ENCODE measurements at regions not wholly inside any gene's neighbourhood (a gene's known extent, or its start where the extent isn't known, plus 50 kb on each side); places are given as distances from the start of the nearest gene placed in this dataset.

DNA sequence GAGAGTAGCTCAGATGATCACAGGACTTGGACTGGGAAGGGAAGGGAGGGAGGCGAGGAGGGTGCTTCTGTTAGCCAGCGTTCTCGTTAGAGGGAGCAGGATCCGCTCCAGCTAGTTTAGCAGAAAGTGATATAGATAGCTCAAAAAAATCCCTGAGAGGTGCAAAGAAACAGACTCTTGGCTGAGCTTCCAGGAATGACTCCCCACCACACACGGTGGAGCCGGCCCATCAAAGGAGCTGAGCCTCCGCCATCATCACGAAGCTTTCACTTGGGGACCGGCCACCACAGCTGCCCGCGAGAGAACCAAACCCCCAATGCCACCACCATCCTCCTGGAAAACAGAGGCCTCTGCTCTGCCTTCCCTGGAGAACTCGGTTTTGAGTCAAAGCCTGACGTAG is 124.6 kb upstream of the BCL2L14 start:
- DNase-seq (ENCODE audit: low read depth in 2 of 2), result no peak

DNA sequence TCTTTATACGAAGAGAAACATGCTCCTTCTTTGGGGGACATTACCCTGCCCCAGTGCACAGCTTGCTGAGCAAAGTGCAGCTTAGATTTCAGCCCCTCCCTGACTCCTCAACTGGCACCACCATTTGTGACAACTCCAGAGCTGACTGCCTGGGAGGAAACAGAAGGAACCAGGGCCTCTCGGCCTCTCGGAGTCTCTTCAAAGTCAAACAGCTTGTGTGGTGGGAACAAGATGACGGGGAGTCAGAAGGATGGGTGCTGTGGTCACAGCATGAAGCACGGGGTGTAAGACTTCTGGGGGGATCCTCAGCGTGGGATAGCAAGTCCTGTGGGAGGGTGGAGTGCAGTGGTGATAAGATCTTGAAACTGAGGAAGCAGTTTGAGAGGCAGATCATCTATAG is 123.5 kb upstream of the BCL2L14 start:
- DNase-seq (ENCODE audit: low read depth in 2 of 2), result no peak

DNA sequence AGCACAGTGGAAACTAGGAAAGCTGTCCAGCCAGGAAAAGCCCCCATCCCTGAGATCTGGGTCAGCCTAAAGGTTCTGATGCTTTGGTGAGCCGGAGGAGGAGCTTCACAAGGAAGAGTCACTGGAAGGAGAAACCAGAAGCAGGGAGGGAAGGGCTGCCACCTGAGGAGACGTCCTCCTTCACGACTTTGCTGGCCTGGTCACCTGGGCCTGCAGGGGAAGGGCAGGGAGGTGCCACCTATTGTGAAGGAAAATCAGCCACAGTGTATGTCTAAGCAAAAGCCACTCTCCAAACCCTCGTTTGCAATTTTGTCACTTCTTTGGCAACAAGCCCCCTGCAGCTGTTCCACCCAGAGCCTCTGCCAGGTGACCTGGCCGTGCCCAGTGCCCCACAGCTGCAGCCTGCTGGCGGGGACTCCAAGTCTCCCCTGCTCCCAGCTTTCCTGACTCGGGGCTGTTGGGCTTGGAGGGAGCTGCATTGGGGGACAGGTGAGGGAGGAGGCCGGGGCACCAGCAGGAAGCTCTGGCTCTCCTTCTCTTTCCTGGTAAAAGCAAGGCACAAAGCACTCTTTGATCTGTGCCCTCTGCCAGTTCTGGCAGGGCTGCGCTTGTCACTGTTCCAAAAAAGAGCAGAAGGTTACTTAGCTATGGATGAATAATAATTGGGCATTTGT is 120.9 kb upstream of the BCL2L14 start:
- DNase-seq (ENCODE audit: low read depth in 2 of 2), result no peak

DNA sequence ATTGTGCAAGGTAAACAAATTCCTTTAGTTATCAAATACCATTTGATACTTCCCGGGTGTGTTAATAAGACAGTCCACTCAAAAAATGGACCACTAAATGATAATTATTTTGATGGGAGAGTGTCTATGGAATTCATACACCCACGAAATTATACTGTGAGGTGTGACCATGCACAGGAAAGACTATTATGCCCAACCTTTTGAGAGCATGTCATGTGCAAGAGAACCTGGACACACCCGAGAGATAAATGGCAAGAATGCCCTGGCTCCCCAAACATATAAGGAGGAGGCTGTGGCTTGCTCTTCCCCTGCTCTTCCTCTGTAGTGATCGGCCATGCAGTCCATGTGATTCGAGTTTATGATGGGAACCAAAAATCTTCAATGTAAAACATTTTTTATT is 119.5 kb upstream of the BCL2L14 start:
- no peak for DNase-seq (ENCODE audit: low read depth in 2 of 2)

DNA sequence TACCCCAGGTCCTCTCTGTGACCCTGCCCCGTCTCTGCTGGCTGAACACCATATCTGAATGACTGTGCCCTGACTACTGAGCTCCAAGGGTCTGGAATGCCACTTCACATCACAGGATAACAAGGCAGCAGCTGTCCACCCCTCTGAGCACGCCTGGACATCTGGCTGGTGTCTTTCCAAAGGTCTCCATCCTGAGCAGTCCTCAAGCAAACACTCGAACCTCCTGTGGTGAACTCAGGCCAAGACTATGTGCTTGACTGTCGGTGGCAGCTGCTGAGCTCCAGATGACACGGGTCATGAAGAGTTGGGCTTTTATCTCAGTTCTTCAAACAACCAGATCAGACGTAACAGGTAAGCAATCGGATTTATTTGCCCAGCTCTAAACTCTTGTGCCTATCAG is 117.2 kb upstream of the BCL2L14 start:
- DNase-seq (ENCODE audit: low read depth in 2 of 2), result no peak

DNA sequence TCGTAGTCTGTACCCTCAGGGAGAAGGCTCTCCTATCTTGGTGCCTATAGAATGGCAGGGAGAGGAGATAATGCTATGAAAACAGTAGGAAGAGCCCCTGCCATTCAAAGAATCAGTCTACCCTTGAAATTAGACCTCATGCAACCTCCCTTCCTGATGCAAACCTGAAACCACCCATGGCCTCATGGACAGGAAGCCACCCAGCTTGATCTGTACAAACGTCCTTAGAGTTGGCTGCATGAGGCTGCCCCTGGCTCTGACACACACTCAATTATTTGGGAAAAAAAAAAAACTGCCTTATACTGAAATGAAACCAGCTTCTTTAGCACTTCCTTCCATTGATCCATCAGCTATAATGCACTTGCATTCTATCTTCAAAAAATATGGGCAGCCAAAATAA is 116.6 kb upstream of the BCL2L14 start:
- DNase-seq (ENCODE audit: low read depth in 2 of 2), result no peak

DNA sequence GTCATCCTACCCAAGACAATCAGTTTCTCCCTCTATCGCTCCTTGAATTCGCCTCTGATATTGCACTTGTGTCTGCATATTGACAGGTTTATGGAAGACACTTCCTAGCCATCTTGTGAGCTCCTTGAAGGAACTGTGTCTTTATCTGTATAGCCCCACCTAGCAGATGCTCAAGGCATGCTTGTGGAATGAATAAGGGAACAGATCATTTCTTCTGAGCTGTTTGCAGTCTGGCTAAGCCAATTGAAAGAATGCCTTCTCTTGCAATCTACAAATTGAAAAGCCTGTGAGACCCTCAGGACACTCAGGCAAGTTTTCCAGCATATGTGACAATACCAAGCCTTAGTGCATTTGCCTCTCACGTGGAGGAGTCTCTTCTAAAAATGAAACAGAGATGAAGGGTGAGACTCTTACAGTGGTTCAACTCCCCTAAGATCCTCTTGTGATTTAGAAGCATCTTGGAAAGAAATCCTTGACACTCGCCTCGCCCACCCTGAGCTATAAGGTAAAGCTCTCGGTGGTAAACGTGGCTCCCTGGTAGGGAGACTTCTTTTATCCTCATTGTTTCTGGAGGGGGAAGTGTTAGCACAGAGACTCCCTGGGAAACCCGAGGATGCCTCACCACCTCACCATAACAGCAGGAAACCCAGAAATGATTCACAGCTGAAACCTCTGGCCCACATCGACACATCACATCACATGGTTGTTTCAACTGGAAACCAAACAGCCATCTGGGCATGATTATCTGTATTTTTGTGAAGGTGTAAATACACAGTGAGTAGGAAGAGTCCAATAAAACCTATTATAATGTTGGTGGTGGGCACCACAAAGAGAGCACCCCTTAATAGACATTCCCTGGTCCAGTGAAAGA is 112.3 kb upstream of the BCL2L14 start:
- peak; percentile 32 to 43 for DNase-seq (ENCODE audit: low read depth in 2 of 2)

DNA sequence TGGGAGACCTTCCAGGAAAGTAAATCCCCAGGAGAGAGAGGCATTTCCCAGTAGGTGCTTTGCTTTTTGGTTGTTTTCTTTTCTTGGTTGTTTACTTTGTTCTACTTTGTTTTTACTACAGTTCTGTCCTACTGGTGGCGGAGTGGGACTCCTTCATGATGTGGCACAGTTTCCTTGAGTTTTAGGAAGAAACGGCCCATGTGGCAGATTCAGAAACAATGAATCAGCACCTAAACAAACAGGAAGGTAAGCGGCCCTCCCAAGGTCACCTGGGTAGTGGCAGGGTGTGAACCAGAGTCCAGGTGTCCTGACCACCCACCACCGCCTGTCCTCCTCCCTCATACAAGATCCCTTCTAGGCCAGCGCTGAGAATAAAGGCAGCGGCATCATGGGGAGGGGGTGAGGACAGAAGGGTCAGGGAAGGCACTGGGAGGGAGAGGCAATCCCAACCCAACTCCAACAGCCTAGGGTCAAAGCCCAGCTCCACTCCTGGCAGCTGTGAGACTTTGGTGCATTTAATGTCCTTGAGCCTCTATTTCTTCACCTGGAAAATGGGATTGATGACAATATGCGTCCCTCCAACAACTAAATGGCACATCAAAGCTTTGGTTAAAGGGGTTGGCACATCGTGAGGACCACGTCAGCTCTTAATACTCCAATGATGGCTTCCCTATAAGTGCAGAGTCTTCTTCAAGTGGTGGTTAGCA is 111.5 kb upstream of the BCL2L14 start:
- DNase-seq (ENCODE audit: low read depth in 2 of 2), result no peak

DNA sequence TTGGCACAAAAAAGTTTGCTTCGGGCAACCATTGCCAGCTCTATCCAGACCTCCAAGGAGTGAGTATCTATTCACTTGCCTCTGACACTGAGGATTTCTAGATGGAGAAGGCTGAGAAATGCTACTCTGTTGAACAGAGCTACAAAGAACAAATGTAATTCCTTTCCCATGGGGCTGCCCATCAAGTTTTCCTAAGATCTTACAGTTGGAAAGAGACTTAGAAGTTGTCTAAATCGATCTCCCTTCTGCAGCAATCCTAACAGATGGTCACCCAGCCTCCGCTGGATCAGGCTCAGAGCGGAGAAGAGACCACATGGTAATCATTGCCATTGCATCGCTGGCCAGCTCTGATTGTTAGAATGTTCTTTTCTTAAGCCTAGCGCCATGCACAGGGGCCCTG is 110.1 kb upstream of the BCL2L14 start:
- DNase-seq (ENCODE audit: low read depth in 2 of 2), result no peak

DNA sequence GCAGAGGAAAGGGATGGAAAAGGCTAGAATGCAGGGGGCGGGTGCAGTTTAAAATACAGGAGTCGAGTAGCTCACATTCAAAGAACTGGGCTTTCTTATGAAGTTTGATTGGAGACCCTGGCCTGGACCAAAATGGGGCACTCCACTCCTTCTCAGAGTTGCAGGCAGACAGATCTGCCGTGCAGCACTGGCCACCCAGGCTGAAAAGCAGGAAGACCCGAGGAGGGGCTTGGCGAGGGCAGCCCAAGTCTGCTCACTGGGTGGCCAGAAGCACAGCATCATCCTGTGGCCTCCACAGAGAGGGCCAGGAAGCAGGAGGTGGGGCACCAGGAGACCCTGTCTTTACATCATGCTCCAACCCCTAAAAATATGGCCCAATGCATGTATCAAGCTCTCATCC is 109.1 kb upstream of the BCL2L14 start:
- DNase-seq (ENCODE audit: low read depth in 2 of 2), result no peak

DNA sequence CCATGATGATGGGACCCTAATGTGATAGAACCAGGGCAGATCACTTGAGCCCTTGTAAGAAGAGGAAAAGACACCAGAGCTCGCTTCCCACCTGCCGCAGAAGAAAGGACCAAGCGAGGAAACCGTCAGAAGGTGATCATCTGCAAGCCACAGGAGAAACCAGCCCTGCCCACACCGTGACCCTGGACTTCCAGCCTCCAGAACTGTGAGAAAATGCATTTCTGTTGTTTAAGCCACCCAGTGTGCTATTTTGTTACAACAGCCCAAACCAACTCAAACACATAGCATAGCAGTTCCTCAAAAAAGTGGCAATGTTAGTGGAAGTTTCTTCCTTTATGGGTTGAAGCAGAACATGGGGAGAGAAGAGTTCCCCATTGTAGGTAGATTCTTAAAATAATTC is 107.9 kb upstream of the BCL2L14 start:
- no peak for DNase-seq (ENCODE audit: low read depth in 2 of 2)

DNA sequence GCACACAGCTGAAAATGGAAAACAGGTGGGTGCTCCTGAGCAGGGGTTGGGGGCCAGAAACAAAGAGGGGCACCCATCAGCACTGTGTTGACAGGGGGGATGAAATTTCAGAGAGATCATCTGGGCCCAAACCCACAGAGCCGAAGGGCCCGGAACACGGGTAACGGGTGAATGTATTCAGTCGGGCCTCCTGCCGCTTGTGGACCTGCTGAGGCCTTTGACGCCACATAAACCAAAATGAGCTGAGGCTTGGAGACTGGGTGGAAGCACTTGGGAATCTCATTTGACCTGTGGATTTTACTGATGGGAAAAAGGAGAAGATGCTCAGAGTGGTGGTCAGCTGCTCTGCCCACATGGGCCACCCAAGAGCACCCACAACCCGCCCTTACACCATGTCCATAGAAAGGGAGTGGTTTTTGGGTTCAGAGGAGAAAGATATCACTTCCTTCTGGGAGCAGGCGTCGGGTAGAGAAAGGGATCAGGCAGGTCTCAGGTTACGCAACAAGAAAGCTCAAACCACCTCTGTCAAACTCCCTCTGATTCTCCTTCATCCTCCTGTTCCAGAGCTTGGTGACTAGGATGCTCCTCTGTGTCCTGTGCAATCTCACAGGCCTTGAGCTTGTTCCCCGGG is 106.8 kb upstream of the BCL2L14 start:
- no peak for DNase-seq (ENCODE audit: low read depth in 2 of 2)

DNA sequence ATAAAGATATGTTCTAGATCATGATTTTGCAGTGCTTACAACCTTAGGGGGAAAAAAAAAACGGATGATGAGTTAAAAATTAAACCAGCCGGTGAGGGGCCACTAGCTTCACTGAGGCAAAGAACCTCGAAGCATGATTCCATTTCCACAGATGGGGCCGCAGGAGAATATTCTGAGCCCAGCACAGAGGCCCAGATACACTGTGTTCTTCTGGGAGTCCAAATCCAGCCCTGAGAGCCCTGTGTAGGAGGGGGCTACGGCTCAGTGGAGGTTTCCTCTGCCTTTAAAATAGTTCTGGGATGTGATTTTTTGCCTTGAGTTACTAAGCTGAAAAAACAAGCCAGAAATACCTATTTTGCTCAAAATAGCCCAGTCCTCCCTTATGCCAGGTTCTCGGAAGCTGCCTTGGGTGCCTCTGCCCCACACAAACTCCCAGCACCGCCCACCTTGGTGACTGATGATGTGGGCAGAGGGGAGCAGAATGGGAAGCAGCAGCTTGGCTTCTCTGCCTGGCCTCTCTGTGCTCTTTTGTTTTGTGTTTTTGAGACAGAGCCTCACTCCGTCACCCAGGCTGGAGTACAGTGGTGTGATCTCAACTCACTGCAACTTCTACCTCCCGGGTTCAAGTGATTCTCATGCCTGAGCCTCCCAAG is 105.4 kb upstream of the BCL2L14 start:
- DNase-seq (ENCODE audit: low read depth in 2 of 2), result no peak

DNA sequence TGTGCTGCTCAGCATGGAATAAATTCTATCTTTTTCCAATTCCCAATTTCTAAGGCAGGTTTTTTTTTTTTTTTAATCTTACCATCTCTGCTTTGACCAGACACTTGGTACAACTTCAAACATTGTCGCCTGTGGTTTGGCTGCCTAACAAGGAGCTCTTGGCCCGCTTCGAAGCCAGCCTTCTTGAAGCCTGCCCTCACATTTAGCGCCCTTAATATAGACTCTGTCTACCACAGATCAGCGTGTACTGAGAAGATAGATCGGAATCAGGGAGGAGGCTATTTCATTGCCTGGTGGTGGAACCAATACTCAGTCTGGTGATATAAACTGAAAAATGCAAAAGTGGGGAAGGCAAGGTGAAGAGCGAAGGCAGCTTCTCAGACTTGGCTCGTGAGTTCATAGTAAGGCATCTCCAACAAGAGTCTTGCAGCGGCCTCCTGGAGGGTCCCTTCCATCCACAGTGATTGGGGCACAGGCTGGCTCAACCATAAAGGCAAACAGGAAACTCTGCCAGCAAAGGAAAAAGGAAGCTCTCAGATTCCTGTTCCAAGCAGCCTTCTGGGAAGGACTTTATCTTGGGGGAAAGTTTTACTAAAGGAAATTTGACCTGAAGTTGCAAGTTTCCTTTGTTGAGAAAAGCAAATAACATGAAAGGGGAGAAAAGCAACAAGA is 103.2 kb upstream of the BCL2L14 start:
- no peak for DNase-seq (ENCODE audit: low read depth in 2 of 2)

DNA sequence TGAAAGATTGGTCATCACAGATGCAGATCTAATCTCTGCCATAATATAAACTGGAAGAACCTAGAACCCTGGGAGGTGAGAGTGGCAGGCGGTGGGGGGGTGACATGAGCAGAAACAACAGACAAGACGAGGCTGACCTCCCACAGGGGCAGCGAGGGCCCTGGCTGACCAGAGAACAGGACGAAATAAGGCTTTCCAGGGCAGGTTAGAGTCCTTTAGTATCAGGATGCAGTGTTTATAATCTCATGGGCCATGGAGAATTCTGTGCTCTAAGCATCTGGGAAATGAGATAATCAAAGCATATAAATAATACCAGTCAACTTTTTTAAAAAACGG is 102.7 kb upstream of the BCL2L14 start:
- DNase-seq (ENCODE audit: low read depth in 2 of 2), result no peak

DNA sequence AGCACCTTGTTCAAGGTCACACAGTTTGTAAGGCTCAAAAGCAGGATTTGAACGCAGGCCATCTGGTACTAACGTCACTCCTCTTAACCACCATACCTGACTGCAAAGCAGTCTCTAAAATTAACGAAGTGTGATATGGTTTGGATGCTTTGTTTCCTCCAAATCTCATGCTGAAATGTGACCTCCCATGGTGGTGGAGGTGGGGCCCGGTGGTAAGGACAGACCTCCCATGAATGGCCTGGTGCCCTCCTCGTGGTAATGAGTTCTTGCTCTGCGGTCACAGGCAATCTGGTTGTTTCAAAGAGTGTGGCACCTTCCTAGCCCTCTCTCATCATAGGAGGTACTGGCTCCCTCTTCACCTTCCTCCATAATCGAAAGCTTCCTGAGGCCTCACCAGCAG is 102.2 kb upstream of the BCL2L14 start:
- DNase-seq (ENCODE audit: low read depth in 2 of 2), result no peak

DNA sequence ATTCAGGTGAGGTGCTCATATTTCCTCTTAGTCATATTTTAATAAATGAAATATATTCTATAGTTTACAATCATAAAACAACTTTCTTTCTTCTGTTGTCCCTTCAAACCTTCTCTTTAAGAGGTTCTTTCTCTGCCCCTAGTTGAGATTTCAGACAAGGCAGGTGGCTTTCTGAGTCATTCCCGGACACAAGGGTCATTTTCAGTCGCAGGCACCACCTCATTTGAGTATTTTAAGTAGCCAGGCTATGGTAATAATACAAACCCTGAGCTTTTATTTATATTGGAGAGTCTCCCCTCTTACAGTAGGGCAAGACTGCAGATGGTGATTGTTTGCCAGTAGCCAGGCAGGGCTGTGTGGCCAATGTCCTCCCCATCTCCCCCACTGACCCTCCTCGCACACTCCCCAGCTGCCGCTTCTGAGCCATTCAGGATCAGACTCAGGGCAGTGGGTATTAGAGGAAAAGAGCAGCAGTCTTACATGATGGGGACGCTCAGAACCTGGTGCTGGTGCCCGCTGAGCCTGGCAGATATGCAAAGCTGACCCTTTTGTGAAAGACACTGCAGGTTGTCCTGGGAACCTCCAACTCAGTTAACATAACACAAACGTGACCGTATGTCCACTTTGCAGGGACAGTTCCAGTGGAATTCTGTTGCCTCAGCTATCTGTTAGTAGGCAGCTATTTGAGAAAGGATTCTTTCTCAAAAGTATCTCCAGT is 101.1 kb upstream of the BCL2L14 start:
- DNase-seq (ENCODE audit: low read depth in 2 of 2), result no peak

DNA sequence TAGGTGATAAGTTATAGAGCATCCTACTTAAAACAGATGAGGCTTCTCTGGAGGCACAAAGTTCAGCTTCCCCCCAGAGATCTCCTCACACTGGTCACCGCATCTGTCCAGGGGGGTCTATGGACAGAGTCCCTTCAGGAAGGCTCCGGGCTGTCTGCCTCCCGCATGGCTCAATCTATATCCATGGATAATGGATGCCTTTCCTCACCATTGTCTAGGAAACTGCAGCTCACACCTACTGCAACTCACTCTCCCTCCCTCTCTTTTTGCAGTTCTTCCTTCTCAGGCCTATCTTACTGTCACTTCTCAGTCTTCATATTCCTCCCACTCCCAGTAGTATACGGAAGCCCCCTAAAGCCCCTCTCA is 100.6 kb upstream of the BCL2L14 start:
- no peak for DNase-seq (ENCODE audit: low read depth in 2 of 2)

DNA sequence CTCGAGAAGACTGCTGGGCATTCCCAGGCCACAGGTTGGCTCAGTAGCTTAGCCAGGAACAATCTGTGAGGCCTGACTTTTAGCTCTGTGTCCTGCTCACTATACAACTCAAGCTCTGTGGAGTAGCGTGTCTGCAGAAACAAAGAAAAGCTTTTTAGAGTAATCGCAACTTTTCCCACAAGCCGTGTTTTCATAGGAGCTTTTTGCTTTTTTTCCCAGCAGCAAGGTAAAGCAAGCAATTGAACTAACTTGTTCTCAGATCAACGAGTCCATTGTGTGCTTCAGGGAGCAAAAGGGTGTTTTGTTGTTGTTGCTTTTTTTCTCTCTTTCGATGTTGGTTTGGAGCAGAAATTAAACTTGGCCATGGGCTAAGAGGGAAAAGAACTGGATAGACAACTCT is 97.3 kb upstream of the BCL2L14 start:
- no peak for DNase-seq (ENCODE audit: low read depth in 2 of 2)

DNA sequence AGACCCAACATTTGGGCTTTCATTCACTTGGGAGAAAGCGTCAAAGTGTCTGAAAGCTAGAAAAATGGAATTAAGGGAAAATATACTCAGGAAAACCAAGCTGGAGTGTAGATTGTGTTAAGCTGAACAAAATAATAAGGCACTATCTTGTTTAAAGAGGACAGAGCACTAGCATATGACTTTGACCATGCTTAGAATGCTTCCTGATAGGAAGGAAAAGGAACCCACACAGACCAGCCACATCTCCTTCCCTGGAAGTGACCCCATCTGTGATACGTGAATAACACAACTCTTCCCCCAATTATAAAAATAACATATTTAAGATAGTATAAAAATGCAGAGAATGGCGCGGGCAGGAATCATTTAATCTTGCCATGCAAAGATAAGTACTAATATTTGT is 94.7 kb upstream of the BCL2L14 start:
- DNase-seq (ENCODE audit: low read depth in 2 of 2), result no peak

All from stimulated activated CD8-positive, alpha-beta memory T cell treated with anti-CD3 and anti-CD28 coated beads, Interleukin-15, amount 100 ng/mL, for 48 hours (primary cell).